ENCODE measurements at regions not wholly inside any gene's neighbourhood (a gene's known extent, or its start where the extent isn't known, plus 50 kb on each side); places are given as distances from the start of the nearest gene placed in this dataset.

GRCh38 chr3:90026406-90026805 lies 919.0 kb downstream of the EPHA3 start:
- TF ChIP-seq CTCF (IDR thresholded peaks at IDR 0.05), result no peak
- peaks cover 0 to 8% (median 0%) of the 10 kb centered on the region in 11 donors for H3K9me3 ChIP-seq
- WGBS, 2 donors, result 73 to 92% methylated on average over 2 of the region's 2 CpGs

DNA sequence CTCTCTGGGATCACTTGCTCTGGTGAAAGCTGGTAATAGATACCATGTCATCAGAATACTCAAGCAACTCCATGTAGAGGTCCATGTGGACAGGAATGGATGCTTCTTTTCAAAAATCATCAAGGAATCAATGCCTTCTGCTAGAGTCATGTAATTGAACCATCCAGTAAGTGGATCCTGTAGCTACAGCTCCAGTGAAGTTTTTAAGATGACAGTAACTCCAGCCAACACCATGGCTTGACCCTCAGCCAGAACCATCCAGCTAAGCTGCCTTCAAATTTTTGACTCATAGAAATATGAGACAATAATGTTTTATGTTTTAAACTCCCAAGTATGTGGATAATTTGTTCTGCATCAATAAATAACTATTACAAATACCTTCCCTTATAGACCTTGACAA lies 923.7 kb downstream of the EPHA3 start:
- Histone ChIP-seq H3K27me3 (no peaks in the 10 kb centered on the region), H3K4me1 (no peaks in the 10 kb centered on the region), H3K9me3 (peaks cover 0 to 8% (median 0%) of the 10 kb centered on the region in 11 donors), H3K27ac (no peak overlapping the region), H3K36me3 (no peaks in the 10 kb centered on the region), H3K4me3 (no peak overlapping the region)
- ATAC-seq (no peak), DNase-seq (no peak)
- no peak for TF ChIP-seq CTCF (IDR thresholded peaks at IDR 0.05)
- intact Hi-C loops (cut with DNase I), result no loop called here

More at GRCh38 chr3:90026406-90026805, 919.0 kb downstream of the EPHA3 start:
- intact Hi-C loops (cut with DNase I), result no loop called here
- H3K36me3 ChIP-seq, result no peaks in the 10 kb centered on the region
- H3K27me3 ChIP-seq, result no peaks in the 10 kb centered on the region
- H3K4me1 ChIP-seq, result no peaks in the 10 kb centered on the region
- DNase-seq, result no peak
- no peak for ATAC-seq
- no peak overlapping the region for H3K27ac ChIP-seq
- H3K4me3 ChIP-seq, result no peak overlapping the region

DNA sequence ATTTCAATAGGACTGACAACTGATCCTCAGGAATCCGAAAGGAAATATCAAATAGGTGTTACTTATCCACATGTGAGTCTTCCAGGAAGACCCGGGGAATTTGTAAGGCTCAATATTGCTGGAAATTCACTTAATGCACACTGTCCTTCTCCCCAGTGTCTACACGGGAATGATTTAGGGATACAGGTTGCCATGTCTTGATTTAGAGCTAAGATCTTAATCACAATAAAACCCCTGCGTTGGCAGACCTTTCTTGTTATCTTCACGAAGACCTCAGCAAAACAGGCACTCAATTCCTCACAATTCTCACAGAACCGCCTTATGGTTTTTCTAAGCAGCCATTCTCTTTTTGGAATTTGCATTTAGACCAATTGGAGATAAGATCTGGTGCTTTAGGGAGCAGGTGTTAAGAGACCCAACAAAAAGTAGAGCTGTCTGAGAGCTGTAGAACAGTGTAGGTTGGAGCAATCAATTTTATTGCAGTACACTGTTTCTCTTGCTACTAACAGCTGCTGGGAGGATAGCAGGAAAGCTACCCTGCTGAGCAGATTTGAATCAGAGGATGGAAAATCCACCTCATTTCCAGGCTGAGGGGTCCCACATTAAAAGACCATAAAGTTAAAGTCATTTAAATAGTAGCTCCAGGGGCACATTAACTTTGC lies 925.7 kb downstream of the EPHA3 start:
- WGBS, 2 donors, result 71 to 76% methylated on average over 6 of the region's 6 CpGs
- ATAC-seq (no peak), DNase-seq (no peak)
- no peak for TF ChIP-seq CTCF (IDR thresholded peaks at IDR 0.05)
- intact Hi-C loops (cut with DNase I), result no loop called here
- Histone ChIP-seq H3K4me3 (no peak overlapping the region), H3K9me3 (peaks cover 0 to 4% (median 0%) of the 10 kb centered on the region in 11 donors), H3K36me3 (no peaks in the 10 kb centered on the region), H3K27me3 (no peaks in the 10 kb centered on the region), H3K4me1 (no peaks in the 10 kb centered on the region), H3K27ac (no peak overlapping the region)

DNA sequence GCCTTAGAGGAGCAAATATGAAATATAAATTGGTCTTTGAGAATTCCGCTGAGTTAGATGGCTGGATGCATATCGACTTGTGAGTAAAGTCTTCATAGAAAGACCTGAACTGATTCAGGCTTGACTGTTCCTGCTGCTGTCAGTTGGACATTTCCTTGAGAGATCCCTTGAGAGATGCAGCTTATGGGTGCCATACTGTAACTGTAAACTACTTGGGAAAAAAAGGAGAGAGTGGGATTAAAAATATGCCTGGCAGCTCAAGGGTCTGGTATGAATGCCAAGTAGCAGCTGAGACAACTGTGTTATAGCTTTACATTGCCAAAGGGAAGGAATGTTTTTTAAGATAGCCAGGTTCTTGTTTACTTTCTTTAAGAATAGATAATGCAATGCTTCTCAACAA lies 926.6 kb downstream of the EPHA3 start:
- Histone ChIP-seq H3K4me1 (no peaks in the 10 kb centered on the region), H3K4me3 (no peak overlapping the region), H3K27ac (no peak overlapping the region), H3K27me3 (no peaks in the 10 kb centered on the region), H3K36me3 (no peaks in the 10 kb centered on the region), H3K9me3 (no peaks in the 10 kb centered on the region)
- ATAC-seq (no peak), DNase-seq (no peak)
- intact Hi-C loops (cut with DNase I), result no loop called here
- no peak for TF ChIP-seq CTCF (IDR thresholded peaks at IDR 0.05)
- WGBS, 2 donors, result 80 to 98% methylated on average over 2 of the region's 2 CpGs

Measured in heart right ventricle (tissue), 16 donors.